ENCODE measurements at regions not wholly inside any gene's neighbourhood (a gene's known extent, or its start where the extent isn't known, plus 50 kb on each side); places are given as distances from the start of the nearest gene placed in this dataset.

DNA sequence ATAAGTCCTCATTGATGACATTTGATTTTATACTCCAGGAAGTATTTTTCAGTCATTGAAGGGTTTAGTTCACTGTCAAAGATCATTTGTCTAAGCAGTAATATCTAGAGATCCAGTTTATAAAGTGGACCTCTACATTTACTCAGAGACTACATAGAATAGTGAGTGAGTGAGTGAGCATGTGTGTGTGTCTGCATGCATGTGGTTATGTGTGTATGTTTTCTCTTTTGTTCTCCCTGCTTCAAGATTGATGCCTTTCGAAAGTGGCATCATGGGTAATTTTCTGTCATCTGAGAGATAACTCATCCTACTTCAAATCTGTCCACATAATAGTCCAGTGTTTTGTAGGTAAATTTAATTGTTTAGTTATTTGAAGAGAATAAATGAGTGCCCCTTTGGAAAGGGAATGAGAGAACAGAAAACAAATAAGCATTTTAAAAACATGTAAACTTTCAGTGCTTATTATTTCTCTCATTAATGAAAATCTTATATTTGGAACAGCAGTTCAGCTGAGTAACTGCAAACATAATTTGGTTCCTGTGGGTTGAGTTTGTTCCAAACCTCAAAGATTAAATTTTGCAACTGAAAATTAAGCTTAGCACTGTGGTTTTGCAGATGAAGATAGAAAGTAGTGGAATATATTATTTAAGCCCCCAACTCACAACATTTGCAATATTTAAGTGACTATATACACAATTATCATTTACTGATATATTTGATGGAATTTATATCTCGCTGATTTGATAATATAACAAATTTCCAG, 1295.1 kb upstream of the C9orf72 start:
- no peak for DNase-seq

DNA sequence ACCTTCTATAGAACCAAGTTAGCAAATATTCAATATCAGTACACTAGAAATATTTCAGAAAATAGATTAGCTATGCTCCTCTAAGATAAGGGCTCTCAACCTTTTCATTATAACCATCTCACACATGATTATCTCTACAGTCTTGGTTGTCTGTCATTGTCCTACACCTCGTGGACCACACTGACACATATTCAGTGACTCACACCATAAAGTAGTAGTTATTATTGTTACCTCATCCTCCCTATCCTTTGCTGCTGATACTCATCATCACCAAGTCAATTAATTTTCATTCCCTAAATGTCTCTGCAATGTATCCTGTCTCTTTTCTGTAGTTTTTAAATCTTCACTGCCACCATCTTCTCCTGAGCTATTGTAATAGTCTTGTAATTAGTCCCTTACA, 1309.2 kb upstream of the C9orf72 start:
- no peak for DNase-seq

DNA sequence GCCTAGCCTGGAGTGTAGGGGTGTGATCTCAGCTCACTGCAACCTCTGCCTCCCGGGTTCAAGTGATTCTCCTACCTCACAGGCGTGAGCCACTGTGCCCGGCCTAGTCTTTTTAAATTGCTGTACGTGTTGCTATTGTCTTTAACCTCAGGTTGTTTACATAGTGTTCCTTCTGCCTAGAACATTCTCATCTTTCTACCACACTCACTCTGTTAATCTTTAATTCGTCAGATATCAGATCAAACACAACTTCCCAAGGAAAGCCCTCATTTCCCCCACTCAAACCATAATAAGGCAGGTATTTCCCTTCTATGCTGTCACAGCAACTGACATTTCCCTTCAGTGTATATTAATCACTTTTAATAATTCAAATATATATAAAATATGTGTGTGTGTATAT, 1310.0 kb upstream of the C9orf72 start:
- no peak for DNase-seq

DNA sequence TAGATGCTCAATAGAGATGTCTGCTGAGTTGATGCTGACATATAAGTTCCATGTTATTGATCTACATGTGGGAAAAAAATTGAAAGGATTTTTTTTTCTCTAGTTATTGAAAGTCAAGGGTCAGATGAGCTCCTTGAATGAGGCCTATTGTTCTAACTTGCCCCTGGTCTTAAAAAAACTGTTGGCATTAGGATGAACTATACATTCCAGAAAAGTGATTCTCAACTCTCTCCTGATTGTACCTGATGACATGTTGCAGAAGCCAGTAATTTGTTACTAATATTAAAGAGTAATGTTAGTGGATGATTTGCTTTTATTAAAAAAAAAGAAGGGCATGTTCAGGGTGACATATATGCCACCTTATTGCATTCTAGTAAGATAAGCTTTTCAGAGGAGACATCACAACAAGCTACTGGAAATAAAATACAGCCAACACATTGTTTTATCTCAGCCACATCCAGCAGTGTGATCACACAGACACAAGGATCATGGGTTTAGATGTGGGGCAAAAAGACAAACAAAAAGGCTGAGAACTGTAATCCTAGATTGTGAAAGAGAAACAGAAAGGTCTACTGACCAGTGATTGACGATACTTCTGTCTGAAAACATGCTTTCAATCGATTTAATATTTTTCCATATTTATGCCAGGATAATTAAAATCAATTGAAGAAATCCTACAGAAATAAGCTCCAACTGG, 1314.1 kb upstream of the C9orf72 start:
- no peak for DNase-seq

DNA sequence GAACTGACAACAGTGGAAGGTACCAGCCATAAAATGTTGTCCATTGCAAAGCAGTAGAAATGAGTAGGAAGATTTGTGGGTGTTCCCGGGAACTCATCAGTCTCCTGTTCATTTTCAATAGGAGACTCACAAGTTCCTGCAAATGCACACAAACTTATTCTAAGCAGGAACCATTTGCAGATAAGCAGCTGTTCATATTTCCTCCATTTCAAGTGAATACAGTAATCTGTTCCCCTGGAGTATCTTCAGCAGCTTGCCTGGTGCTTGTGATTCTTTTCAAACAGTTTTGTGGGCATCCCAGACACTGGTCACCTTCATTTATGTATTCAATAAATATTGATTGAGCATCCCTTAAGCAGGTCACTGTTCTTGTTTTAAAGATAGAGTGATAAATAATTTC, 1315.5 kb upstream of the C9orf72 start:
- no peak for DNase-seq

DNA sequence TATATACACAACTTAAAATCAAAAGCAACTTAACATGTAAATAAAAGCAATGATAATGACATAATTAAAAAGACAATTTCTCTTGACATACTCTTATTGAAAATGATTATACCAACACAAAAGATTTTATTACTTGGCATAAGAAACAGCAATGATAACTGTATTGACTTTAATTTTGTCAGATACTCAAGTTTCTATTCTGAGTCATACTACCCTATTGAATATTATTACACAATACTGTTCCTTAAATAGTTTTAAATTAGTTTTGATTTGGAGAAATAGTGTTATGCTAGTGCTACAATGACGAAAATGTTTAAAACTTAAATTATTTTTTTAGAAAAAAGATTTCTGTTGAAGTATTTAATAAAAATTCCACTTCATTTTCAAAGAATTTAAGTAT, 1319.3 kb upstream of the C9orf72 start:
- no peak for DNase-seq

DNA sequence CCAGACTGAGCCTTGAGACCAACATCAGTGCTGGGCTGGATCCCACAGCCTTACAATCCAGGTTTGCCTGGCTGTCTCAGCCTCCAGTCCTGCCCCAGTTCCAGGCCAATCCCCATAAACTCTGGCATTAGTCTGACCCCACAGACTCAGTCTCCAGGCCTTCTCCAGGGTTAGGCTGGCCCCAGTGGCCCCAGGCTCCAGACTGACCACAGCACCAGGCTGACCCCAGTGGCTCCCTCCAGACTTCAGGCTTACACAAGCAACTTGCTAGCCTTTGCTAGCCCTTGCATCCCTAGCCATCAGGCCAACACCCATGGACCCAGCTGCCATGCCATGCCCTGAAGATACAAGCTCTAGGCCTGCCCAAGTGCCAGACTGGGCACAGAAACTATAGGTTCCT, 1326.0 kb upstream of the C9orf72 start:
- no peak for DNase-seq

DNA sequence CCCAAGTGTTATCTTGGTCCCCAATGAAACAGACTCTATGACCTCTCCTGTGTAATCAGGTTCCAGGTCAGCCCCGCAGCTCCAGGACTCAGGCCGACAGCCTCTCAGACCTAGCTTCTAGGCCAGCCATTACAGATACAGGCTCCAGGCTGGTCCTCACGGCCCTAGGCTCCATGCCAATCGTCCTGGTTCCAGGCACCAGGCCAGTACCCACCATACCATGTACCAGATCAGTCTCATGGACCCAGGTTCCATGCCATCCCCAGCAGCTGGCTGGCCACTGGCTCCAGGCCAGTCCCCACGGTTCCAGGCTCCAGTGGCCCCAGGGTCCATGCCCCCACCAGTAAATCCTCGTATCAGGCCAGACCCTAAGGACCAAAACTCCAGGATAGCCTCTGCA, 1326.6 kb upstream of the C9orf72 start:
- DNase-seq: no peak

DNA sequence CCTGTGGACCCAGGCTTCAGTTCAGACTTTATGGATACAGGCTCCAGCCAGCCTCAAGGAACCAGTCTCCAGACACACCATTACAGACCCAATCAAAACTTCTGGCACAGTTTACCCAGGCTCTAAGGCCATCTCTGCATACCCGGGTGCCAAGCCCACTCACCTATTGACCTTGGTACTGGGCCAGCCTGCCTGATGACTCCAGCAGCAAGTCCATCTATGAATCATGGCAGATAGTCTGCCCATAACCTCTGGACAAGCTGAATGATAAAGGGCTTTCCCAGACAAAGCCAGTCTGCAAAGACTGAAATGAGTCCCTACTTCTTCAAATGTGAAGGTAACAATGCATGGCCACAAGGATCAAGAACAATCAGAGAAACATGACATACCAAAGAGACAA, 1327.1 kb upstream of the C9orf72 start:
- no peak for DNase-seq

DNA sequence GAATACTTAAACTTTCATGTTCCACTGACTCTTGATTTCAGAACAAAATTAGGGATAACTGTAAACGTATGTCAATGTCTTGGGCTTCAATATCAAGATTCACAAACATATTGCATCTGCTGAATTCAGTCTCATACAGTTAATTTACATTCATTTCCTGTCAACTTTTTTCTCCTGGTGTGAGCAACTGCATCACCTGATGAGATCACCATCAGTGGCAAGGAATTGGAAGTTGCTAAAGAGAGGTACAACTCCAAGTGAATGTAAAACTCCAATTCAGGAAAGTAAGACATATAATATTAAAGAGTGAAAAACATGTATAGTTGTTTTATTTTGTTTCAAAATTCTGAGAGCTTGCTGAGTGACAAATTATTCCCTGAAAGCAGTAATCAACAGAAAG, 1336.2 kb upstream of the C9orf72 start:
- DNase-seq: no peak

DNA sequence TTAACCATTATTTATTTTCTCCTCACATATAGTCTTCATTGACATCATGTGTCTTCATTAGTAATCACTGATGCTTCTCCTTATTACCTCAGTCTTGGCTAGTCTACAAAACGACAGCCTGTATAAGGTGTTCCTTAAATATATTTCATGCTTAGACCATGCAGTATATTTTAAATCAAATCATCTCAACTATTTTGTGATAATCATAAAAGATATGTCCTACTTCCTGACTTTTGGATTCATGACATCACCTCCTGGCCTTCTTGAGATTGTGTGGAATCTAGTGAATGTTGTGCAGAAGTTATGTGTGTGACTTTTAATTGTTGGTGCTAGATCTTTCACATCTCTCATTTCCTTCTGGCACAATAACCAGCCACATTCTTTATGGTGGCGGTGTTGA, 1339.3 kb upstream of the C9orf72 start:
- DNase-seq: no peak

DNA sequence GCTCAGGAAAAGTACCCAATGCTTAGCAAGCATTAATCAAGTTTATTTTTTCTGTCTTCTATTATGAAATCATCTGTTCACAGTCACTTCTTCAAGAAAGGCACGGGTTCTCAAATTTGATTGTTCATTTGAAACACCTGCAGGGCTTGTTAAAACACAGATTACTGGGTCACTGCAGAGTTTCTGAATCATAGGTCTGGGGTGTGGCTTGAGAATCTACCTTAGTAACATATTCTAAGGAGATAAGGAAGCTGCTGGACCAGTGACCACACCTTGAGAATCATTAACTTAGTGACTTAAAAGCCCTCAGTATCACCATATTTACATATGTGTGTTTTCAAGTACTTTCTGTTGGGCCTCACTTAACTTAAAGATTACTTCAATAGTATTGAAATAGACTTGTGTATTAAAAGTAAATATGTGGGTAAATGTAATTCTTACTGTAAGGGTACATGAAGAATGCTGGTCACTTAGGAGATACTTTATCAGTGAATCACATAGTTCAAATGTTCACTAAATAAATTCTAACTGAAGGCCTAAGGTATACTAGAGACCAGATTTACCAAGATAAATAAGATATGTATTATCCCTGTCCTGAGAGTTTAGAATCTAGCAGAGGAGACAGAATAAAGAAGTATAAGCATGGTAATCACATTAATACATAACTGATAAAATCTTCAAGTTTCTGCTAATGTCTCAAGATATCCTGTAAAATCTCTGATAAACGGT, 1342.1 kb upstream of the C9orf72 start:
- DNase-seq: no peak

DNA sequence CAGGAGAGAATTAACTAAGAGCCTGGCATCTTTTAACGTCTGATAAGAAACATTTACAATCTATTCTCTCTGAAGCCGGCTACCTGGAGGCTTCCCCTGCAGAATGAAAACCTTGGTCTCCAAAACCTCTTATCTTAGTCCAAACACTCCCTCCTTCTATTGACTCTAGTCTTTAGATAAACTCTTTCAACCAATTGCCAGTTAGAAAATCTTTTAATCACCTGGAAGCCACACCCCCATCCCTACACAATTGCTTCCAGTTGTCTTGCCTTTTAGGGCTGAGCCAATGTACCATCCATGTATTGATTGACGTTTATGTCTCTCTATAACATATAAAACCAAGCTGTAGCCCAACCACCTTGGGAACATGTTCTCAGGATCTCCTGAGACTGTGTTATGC, 1343.1 kb upstream of the C9orf72 start:
- DNase-seq: no peak

DNA sequence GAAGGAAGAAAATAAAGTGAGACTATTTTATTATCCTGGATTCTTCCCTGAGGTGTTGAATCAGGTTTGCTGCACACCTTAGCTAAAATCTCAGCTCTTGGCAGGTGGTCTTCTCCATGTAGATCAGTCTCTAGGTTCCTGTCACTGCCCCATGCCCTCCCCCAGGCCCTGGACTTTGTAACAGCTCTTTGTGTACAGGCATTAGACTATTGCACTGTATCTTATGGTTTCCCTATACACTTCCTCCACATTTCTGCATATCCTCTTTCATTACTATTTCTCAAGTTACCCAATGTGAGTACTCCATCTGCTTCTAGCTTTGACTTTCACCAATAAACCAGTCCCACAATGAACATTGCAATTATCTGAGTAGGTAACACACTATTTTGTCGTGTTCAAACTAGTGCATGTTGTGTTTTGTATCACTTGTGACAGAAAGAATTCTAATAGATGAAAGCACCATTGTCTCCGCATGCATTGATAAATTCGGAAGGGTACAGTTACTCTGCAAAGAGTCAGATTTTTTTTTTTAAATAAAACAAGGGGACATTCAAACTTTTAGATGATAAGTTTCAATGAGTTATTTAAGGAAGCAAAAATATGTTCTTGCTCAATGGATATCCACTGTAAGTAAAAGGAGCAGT, 1348.7 kb upstream of the C9orf72 start:
- no peak for DNase-seq

DNA sequence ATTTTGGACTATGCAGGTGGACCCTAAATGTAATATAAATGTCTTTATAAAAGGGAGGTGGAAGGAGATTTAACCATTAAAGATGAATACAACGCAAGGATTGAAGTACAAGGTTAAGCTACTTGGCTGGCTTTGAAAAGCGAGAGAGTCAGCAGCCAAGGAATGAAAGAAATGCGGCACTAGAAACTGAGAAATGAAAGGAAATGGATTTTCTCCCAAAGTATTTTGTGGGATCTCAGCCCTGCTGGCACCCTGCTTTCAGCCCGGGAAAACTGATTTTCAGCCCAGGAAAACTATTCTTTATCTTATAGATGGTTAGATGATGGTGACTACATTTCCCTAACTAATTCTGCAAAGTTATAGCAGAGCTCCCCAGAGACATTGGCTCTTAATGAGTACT, 1349.6 kb upstream of the C9orf72 start:
- DNase-seq: no peak

DNA sequence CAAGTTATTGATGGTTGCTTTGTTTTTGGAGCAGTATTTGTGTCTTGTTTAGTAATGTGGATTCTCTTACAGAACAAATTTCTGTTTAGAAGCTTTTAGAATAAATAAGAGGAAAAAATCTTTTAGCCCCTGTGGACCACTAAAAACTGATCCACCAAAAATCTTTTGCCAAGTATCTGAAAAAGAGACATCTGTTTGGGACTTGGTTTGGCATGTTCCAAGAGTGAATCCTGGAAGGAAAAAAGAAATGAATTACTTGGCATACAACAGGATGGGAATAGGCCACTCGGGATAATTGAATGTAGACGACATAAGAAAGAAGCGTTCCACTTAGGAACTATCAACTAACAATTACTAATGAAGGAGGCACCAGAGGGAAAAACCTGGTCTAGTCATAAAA, 1350.1 kb upstream of the C9orf72 start:
- DNase-seq: no peak

DNA sequence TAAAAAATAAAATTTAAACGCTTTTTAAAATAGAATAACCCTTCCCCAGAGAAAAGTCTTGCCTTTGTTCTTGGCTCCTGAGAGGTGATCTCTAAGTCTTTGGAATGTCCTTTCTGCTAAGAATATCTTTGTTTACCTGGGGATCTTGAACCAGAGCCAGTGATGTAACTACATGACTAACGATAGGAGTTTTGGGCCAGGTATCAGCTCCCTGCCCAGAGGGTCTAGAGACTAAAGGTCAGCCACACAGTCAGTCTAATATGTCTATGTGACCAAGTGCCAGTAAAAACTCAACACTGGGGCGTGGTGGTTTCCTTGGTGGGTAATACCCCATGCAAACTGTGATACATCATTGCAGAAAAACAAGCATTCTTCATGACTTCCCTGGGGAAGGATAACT, 1351.9 kb upstream of the C9orf72 start:
- no peak for DNase-seq

DNA sequence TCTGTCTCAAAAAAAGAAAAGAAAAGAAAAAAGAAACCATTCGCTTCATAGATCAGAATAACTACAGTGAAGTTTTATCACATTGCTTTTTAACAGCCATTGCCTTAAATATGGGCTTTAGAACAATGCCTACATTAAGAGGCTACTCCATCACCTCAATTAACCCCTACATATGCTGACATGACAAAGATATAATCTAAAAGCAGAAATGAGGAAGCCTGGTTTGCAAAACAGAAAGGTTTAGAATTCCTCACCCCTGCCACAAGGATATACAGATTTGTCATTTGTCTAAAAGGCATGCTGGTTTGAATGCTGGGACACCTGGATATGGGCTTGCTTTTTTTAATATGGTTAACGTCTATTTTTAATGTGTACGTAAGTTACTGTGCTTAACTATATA, 1353.0 kb upstream of the C9orf72 start:
- DNase-seq: no peak

DNA sequence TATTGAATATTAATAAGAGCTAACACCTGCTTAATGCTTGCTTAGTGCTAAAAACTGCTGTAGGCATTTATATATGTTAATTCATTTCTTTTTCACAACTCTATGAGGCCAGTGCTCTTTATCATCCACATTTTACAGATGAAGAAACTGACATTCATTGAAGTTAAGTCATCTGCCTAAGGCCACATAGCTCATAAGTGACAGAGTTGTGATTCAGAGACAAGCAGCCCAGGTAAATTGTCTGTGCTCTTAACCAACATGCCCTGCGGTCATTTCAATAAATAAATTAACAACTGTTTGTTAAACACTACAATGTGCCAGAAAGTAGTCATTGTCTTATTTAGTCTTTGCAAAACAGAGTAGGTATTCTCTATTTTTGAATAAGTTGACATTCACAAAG, 1354.4 kb upstream of the C9orf72 start:
- no peak for DNase-seq

DNA sequence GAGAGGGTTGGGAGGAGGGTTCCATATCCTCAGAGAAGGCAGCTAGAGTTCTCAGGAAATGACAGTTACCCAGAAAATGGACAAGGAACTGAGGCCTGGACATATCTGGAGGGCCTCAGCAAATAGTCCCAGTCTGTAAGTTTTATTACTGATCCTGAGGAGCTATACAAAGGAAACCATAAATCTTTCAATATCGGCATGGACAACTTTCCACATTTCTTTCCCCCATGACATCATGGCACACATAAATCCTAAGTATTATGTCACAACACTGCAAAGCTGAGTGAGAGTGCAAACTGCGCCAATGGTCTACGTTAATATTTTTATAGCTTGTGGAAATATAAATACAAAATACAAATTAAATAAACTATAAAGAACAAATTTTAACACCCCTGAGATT, 1356.2 kb upstream of the C9orf72 start:
- no peak for DNase-seq

DNA sequence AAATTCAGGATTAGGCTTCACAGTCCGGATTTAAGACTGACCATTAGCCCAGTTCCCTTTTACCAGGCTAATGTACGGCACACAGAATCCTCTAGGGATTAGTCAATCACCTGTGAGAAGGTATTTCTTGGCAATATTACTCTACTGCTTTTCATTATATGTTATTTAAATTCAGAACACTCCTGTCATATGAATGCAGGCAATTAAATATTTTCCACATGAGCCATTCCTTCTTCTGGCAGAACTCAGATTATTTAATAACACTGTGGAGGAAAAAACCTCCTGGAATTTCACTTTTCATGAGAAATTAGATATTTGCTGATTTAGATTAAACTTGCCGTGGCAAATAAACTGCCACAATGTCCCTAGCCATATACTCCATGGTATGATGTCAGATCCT, 1357.5 kb upstream of the C9orf72 start:
- no peak for DNase-seq

DNA sequence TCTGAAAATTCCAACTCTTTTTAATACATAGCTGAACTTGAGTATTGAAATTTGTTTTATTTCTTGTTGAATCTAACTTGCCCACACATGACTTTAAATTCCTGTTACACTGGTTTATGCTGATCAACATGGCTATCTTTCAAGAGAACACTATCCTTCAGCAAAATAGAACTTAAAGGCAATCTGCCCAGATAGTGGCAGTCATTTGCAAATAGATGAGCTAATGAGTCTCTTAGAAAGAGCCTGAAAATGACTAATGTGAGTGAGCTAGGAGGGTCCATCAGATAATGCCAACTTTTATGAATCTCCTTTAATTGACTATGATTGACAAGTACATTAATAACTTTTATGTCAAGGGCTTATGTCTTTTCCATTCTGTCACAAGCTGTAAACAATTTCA, 1360.8 kb upstream of the C9orf72 start:
- no peak for DNase-seq

DNA sequence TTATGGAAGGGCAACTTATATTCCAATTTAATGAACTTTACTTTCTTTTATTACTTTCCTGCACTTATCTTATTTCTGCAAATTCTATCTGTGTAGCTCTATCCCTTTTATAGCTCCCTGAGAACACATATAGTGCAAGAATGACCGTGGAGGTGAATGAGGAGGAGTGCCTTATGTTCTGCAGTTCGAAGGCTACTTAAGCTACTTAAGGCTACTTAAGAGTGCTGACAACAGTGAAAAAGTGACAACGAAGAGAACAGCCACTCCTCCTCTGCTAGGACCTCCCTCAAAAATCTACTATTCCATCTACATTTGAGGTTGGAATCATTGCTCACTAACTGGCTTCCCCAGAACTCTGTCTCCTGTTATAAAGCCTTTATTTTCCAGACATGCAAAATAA, 1365.7 kb upstream of the C9orf72 start:
- DNase-seq: no peak

DNA sequence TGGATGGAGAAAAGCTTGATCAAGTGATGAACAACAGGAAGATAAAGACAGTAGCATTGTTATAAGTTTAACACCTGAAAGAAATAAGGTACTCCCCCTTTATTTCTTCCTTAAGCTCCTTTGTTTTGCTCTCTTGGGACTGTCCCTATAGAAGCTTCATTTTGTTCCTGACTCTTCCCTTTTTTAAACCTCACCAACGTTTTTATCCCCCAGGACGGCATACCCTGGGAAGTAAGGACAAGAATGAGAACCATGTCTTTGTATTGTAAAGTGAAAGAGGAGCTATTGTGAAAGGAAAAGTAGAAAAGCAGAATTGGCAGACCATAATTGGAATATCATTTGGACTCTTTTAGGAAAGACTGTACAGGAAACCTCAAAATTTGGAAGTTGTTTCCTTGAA, 1368.6 kb upstream of the C9orf72 start:
- DNase-seq: no peak
